Left lobe of liver (tissue), 2 donors: ENCODE measurements at regions not wholly inside any gene's neighbourhood (a gene's known extent, or its start where the extent isn't known, plus 50 kb on each side); places are given as distances from the start of the nearest gene placed in this dataset.
"Not testable (repeated sequence)": the region's sequence is repeated elsewhere in the genome, so short reads cannot be mapped to it uniquely, and the experiment has no call there.

ENCODE experiments used
- ATAC-seq: fragments of 200-7000 bp; cut with Tn5 transposase; one replicate; pipeline ENCODE4 v1.9.1; 2020; ENCODE audit warnings: mild to moderate bottlenecking, moderate library complexity
- DNase-seq: peaks from one replicate; pipeline ENCODE4 v3.0.0-alpha.2; 2020; ENCODE audit warnings: low spot score
- donor health status: DM: no; HTN: no; CAD: no; lungs with moderate emphysema.
- donor health status: DM: no; HTN: yes; CAD: no.

DNA sequence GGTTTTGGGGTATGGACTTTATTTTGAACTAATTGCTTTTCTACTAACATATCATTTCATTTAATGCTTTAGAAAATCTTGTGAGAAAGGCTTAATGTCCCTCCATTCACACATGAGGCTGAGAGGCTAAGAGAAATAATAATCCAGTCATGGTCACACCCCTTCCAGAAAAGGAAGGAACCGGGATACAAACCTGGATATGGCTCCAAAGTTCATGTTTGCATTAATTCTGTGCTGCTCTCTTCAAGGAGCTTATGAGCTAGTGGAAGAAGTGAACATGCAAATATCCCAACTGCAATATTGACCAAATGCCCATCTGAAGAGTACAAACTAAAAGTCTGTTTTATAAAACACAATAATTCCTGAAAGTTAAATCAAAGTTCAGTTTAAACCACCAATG lies 732.1 kb upstream of the RIOK2 start:
- ATAC-seq (no peak), DNase-seq (no peak)

DNA sequence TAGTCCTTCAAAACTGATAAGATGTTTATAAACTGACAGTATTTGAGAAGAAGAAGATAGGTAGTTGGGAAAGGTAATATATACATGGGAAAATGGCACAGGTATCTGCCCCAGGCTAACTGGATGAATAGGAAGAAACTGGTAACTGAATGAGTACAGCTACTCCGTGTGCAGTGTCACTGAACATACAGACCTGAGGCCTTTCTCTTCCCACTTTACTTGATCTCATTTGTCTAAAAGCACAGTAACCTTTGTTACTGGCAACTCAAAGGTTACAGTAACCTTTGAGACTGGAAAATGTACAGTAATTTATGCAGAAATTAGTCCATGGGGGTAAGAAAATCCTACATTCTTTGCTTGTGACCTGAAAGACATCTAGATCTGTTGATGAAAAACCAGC lies 735.0 kb upstream of the RIOK2 start:
- ATAC-seq (no peak), DNase-seq (no peak)

DNA sequence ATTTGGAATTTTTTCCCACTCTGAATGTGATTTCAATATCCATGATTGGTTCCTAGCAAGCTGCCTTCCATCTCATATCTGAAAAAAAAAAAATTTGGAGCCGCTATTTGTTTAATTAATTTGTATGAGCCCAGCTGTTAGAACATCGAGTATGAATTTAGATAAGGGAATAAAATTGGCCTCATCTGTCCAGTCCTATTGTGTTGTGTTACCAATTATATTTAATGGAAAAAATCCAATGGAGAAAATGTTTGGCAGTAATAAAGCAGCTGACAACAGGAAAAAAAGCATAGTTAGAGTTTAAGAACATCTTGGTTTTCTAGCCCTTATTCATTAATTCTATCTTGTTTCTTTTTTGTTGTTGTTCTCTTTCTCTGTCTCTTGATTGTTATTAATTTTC lies 735.6 kb upstream of the RIOK2 start:
- DNase-seq (no peak), ATAC-seq (no peak)

DNA sequence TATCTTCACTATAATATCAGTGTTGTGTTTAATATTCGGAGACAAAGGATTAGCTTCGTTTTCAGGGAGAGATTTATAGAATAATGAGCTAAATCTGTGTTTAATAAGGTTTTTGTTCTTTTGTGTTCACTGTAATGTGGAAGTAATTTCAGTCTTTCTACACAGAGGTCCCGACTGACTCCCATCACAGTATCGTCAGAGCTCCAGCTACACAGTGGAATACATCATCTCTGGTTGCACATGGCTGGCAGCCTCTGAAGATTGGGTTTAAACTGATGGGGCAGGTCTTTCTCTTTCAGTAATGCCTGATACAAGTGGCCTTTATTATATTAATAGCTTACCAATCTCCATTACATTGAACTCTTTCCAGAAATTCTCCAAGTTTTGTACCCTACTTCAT lies 736.7 kb upstream of the RIOK2 start:
- ATAC-seq (no peak), DNase-seq (no peak)

DNA sequence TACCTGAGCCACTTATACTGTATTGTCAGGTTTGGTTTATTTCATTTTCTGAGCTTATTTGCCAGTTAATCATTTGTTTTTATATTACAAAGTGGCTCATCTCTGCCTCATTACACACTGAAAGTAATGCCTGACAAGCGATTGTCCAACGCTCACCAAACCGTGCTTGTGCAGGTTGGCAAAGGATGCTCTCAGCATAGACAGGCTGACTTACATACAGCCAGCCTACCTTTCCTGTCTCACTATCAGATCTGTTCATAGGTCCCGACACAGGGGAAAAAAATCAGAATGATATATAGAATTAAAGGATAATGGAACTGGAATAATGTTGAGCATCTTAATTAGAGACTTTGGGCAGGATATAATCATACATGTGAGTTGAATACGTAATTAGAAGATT lies 739.7 kb upstream of the RIOK2 start:
- DNase-seq: no peak
- no peak for ATAC-seq

DNA sequence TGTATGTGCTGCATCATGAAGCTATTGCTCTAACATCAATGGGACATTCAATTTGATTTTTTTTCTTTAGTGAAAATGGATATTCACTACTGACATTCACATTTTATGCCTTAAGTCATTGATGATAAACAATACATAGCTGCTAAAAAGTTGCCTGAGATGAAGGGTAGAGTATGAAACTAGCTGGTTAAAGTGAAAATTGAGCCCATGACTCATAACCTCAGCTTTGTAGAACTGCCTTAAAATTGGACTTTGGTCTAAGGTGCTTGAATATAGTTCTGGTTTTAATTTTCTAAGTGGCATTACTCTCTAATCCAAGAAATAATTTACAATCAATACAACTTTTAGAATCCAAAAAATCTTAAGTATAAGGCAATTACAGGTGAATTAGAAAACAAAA lies 740.4 kb upstream of the RIOK2 start:
- no peak for DNase-seq
- ATAC-seq: no peak

DNA sequence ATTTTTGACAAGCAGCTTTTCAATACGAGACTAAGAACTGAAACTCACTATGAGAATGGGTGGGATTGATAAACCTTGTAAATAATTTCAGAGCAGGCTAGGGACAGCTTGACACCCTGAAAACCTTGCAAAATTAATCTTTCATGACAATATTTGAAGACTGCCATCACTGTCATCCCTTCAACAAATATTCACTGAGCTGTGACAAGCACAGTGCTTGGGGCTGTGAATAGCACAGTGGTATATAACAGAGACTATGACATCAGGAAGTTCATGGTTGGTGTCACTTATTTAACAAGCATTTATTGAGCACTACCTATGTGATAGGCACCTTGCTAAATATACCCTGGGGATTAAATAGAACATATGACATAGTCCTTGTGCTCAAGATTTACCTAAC lies 741.0 kb upstream of the RIOK2 start:
- ATAC-seq (no peak), DNase-seq (no peak)

DNA sequence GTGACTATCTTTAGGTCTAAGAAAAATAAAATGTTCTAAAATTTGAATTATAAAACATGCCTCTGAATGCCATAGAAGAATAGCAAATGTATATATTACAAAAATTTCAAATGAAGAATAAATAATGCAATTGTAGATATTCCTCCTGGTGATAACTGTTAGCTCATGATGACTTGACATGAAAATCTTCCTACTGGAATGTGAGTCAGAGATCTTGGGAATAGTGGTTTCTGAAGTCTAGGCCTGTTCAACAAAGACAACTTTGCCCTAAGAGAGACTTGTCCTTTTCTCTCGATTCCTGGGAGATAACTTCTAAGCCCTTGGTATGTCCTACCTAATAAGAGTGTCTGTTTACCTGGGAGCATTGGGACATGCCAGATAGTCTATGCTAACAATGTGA lies 746.3 kb upstream of the RIOK2 start:
- DNase-seq (no peak), ATAC-seq (no peak)

DNA sequence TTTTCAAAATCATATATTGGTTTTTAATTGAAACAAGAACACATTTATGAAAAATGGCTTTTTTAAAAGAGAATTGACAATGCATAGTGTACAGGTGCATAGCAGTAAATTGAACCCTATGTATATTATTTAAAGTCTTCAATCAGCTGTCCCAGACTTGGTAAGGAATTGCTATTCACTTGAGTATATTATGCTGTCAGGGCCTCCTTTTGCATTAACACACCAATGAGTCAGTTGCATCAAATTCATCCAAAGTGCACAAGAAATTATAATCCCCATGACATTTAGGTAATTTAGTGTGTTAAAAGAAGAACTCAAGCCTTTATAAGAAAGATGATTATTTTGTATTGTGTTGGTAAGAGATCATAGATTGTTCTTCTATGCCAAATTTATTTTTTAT lies 748.8 kb upstream of the RIOK2 start:
- ATAC-seq: no peak
- DNase-seq: no peak

DNA sequence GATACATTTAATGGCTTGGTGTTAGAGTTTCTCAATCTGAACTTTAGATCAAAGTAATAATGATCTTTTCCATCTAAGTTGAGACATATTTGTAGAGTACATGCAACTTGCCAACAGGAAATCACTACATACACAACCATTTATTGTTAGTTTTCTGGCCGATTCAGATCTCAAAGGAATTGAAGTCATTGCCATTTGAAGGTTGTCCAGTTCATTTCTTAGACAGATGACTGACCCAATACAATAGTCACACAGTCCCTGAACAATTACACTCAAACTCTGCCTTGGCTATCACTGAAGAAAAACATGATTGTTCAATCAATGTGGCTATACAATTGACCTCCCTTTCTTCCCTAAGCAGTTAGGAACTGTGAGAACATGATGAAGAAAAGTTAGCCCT lies 753.2 kb upstream of the RIOK2 start:
- DNase-seq (no peak), ATAC-seq (no peak)

DNA sequence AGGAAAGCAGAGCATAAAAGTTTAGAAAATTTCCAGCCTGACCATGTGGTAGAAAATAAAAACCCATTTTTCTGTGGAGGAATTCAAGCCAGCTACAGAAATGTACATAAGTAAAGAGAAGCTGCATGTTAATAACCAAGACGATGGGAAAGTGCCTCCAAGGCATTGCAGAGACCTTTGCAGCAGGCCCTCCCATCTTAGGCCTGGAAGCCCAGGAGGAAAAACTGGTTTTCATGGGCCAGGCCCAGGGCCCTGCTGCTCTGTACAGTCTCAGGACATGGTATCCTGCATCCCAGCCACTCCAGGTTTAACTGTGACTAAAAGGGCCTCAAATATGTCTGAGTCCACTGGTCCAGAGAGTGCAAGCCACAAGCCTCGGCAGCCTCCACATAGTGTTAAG lies 754.8 kb upstream of the RIOK2 start:
- DNase-seq (no peak), ATAC-seq (no peak)

DNA sequence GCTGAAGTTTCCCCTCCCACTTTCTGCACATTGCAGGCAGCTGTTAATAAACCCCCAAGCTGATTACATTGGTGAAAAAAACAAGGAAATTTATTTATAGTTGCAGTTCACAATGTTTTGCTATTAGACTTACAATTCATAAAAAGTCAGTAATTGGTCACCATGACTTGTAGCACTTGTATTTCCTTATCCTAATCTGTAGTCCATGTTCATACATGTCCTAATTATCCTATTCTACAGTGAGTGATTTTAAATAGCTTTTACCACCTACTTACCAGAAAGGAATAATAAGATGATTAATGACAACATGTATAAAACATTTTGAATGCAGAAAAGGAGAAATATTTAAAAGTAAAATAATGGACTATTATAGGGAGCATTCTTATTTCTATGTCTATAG lies 760.0 kb upstream of the RIOK2 start:
- ATAC-seq (no peak), DNase-seq (no peak)

DNA sequence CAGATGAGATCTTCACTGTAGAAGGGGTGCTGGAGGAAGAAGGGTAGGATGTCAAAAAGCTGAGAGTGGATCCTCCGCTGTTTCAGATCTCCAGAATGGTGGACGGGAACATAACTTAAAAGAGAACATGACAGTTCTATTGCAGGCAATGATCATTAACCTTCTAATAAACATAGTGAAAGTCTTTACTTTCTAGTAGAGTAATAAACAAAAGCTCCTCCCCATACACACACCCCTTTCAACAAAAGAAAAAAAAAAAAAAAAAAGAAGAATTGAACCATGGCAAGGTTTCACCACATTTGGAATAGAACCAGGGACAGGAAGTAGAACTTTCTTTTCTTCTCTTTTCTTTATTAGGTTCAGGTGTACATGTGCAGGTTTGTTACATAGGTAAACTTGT lies 768.1 kb upstream of the RIOK2 start:
- DNase-seq (no peak), ATAC-seq (no peak)

DNA sequence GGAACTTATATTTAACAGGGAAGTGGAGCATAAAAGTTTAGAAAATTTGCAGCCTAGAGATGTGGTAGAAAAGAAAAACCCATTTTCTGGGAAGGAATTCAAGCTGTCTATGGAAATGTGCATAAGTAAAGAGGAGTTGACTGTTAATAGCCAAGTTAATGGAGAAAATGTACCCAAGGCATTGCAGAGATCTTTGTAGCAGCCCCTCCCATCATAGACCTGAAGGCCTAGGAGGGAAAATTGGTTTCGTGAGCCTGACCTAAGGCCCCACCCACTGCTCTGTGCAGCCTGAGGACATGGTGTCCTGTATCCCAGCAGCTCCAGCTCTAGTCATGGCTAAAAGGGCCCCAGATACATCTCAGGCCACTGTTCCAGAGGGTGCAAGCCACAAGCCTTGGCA lies 772.4 kb upstream of the RIOK2 start:
- DNase-seq (no peak), ATAC-seq (no peak)

DNA sequence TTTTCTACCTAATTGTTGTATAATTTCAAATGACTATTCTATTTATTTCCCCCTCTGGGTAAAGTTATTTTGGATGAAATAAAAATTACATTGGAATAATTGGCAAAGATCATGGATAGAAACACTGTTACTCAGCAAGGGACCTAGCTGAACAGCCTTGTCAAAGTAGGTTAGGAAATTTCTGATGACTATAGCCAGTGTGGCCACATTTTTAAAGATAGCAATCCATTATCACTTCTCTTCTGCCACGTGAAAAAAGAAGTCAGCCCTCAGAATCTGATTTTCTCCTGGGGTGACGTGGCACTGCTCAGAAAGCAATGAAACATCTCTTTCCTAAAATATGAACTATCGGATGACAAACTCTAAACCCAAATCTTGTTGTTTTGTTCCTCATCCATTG lies 784.2 kb upstream of the RIOK2 start:
- ATAC-seq (no peak), DNase-seq (no peak)

DNA sequence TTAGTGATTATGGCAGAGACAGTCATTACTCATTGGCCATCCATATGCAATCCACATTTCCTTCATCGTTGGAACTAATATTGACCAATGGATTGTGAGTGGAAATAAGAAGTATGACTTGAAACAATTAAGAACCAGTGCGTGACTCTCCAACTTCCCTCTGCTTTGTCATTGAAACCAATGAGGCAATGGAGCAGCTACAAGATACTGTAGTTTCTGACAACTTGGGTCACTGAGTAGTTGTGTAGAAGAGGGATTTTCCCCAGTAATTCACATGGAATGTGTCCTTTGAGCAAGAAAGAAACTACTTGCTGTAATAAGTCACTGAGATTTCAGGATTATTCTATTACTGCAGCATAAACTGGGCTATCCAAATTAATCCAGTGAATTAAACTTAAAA lies 785.3 kb upstream of the RIOK2 start:
- ATAC-seq (no peak), DNase-seq (no peak)

DNA sequence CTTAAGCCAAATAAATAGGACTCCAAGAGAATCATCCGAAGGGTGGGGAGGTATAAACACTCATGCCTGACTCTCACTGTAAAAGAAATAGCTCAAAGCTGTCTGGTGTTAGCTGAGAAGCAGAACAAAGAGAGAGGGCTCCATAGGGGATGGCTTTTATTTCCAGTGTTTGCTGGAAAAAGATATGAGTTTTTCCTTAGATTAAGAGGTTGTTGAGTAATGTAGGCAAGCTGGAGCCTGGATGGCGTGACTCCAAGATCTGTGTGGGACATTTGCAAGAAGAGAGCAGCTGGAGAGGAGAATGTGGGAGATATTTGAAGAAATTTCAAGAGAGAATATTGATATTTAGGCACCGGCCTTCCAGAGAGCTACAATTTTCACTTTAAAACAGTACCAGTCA lies 793.7 kb upstream of the RGMB start:
- DNase-seq (no peak), ATAC-seq (no peak)

DNA sequence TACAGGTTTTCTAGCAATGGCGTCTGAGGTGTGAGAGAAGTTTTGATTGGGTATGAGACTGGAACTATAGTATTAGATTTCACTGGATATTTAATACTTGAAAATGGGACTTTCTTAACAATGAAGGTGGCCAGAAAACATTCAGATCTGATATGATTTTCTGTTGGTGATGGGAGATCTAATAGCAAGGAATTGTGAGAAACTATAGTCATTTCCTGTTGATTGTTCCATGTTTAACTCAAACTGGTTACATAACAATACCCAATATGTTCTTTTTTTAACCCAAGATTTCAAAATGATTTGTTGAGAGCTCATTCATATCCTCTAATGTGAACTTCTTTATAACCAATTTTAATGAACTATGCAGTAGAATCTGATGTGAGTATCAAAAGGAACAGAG lies 793.2 kb upstream of the RGMB start:
- DNase-seq (no peak), ATAC-seq (no peak)

DNA sequence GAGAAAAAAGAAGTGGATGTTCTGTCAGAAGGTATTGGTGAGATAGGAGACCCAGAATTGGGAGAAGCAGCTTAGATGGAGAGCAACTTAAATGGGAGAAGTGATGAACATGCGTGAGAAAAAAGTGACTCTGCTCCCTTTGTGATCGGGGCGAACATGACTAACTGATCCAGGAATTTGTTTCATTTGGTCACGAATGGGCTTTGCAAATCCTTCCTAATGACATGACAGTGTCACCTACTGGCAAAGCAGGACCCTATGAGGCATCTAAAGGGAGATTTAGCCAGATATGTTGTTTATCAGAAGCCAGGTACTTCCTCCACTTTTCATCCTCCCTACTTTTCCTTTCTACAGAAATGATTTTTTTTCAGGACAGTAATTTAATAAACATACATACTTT lies 787.4 kb upstream of the RGMB start:
- DNase-seq (no peak), ATAC-seq (no peak)

DNA sequence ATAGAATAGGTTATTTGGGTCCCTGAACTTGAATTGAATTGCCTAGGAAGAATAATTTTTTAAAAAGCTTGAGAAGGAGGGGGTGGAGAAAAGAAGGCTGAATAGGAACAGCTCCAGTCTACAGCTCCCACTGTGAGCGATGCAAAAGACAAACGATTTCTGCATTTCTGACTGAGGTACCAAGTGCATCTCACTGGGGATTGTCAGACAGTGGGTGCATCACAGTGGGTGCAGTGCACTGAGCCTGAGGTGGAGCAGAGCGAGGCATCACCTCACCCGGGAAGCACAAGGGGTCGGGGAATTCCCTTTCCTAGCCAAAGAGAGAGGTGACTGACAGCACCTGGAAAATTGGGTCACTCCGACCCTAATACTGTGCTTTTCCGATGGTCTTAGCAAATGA lies 782.2 kb upstream of the RGMB start:
- ATAC-seq (no peak), DNase-seq (no peak)

DNA sequence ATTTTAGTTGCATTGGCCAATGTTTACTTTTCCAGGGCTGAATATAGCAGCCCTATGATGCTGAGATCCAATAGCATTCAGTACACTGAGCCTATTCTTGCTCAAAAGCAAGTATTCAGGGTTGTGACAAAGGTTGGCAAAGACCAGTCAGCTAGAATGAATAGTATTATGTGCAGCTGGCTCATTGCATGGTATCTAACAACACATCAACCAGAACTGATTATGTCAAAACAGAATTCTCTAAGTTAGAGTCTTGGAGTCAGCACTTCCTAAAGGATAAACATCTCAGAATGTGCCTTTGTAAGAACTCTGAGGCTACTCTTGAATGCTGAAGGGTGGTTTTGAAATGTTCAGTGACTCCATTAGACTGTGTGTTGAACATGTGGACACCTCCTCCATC lies 774.5 kb upstream of the RGMB start:
- DNase-seq: no peak

DNA sequence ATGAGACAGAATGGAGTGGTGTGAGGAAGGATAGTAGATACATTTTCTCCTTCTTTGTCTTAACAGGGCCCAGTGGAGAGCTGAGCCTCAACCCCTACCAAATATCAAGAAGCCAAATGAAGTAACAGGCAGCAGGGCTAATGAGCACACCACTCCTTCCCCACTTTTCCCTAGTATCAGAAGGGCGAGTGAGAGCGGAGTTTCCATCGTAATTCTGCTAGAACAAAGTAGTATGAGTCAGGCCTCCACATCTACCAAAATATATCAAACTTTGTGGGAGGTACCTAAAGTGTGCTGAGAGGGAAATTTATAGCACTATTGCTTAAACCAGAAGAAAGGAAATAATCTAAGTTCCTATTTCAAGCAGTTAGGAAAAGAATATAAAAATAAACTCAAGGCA lies 769.0 kb upstream of the RGMB start:
- DNase-seq (no peak), ATAC-seq (no peak)

More for the DNA sequence above, 774.5 kb upstream of the RGMB start:
- ATAC-seq: no peak

DNA sequence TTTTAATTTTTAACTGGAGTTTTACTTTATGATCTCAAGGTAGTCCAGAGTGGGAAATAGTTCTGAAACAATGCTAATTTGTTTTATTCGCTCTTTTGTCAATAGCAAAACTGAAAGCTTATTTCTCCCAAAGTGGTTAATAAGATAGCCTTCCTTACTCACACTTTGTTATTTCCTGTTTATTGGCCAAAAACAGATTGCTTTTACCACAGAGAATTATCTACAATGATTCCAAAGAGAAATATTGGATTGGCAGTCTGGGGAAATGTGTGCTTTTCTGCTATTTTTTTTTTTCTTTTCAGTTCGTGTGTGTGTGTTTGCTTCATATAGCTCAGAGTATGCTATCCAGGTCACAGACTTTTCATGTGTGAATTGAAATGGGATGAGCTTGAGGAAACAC lies 756.7 kb upstream of the RGMB start:
- no peak for ATAC-seq
- DNase-seq: no peak

DNA sequence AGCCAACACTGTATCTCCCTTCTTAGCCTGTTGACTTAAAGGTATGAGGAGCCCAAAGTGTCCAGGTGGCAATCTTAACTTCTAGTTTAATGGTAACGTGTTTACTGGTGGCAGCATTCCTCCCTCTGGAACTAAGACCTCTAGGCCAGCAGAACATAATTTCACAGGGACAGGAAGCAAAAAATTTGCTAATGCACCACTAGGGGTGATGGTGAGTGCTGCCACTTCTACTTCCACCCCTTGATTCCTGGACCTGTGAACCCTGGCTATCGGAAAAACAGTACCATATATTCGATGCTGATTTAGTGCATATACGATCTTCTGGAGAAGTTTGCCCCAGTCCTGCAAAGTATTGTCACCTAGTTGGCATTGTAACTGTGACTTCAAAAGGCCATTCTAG lies 743.2 kb upstream of the RGMB start:
- ATAC-seq, DNase-seq: not testable (repeated sequence)
